Tibial nerve (tissue), 4 donors: ENCODE measurements at regions not wholly inside any gene's neighbourhood (a gene's known extent, or its start where the extent isn't known, plus 50 kb on each side); places are given as distances from the start of the nearest gene placed in this dataset.
"Not testable (repeated sequence)": the region's sequence is repeated elsewhere in the genome, so short reads cannot be mapped to it uniquely, and the experiment has no call there.

Experiments
- DNase-seq, 2 donors: peaks; one replicate each; pipeline ENCODE4 v3.0.0-alpha.2; 2019; ENCODE audit warnings: low spot score in 2 of 2
- H3K27ac ChIP-seq, 4 donors: fragments of 200-600 bp; sonication (generic) in 3 of 4; one replicate each; pipeline ENCODE4 v1.5.1; 2017 to 2019; ENCODE audit warnings: mild to moderate bottlenecking in 1 of 4
- H3K27me3 ChIP-seq, 2 donors: fragments of 200-600 bp; sonication (generic) in 1 of 2; one replicate each; pipeline versions ENCODE4 v1.5.1 to v1.6.0; 2017 to 2019
- H3K36me3 ChIP-seq, 3 donors: fragments of 200-600 bp; sonication (generic); one replicate each; pipeline ENCODE4 v1.5.1; 2018 to 2019
- H3K4me1 ChIP-seq, 4 donors: fragments of 200-600 bp; sonication (generic) in 3 of 4; one replicate each; pipeline ENCODE4 v1.5.1; 2017 to 2019
- H3K4me3 ChIP-seq, 4 donors: fragments of 200-600 bp; sonication (generic) in 3 of 4; one replicate each; pipeline ENCODE4 v1.5.1; 2017 to 2019; ENCODE audit warnings: mild to moderate bottlenecking in 1 of 4, moderate library complexity in 1 of 4
- H3K9me3 ChIP-seq, 4 donors: fragments of 200-600 bp; sonication (generic) in 3 of 4; one replicate each; pipeline ENCODE4 v1.5.1; 2017 to 2019
- CTCF ChIP-seq, 5 experiments: fragments of 200-600 bp in 3 of 5; fragments of 450-650 bp in 2 of 5; sonication (generic) in 3 of 5; IDR thresholded peaks; one replicate each; pipeline ENCODE4 v1.5.1; 2016 to 2019; ENCODE audit warnings: antibody characterized with exemption in 5 of 5, mild to moderate bottlenecking in 3 of 5, moderate library complexity in 2 of 5
- EP300 ChIP-seq, 2 donors: sonication (generic); formaldehyde crosslinking; IDR thresholded peaks; one replicate each; pipeline ENCODE4 v1.6.1; 2017; ENCODE audit warnings: antibody characterized with exemption in 2 of 2, mild to moderate bottlenecking in 1 of 2
- POLR2A ChIP-seq, 2 donors: fragments of 450-650 bp; IDR thresholded peaks; one replicate each; pipeline ENCODE4 v1.6.1; 2017; ENCODE audit warnings: antibody characterized with exemption in 2 of 2, mild to moderate bottlenecking in 2 of 2, moderate library complexity in 2 of 2
- WGBS, 2 donors: methylation state at CpG; one replicate each; pipeline ENCODE4 v1.1.5; 2018; 5-methylcytosine and 5-hydroxymethylcytosine counted together

DNA sequence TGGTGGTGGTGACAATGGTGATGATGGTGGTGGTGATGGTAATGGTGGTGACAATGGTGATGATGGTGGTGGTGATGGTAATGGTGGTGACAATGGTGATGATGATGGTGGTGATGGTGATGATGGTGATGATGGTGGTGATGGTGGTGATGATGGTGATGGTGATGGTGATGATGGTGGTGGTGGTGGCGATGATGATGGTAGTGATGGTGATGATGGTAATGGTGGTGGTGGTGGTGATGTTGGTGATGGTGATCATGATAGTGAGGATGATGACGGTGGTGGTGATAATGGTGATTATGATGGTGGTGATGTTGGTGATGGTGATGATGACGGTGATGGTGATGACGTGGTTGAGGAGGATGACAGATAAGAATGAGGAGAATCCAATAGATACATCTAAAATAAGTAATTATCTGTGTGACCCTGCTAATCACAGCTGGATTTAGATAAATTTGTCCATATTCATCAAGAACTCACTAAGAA is 170.7 kb upstream of the SFSWAP start:
- Histone ChIP-seq H3K4me3 (no peak overlapping the region), H3K4me1 (peaks cover 0 to 3% (median 0%) of the 10 kb centered on the region in 4 donors), H3K9me3 (peaks cover 0 to 5% (median 0%) of the 10 kb centered on the region in 4 donors), H3K27ac (no peak overlapping the region), H3K36me3 (no peaks in the 10 kb centered on the region), H3K27me3 (no peaks in the 10 kb centered on the region)
- no peak for TF ChIP-seq POLR2A (IDR thresholded peaks at IDR 0.05)
- no peak for TF ChIP-seq CTCF (IDR thresholded peaks at IDR 0.05)
- TF ChIP-seq EP300 (IDR thresholded peaks at IDR 0.05) = no peak
- no peak for DNase-seq
- WGBS, 2 donors = 95 to 97% methylated on average over 4 of the region's 4 CpGs

- H3K36me3 ChIP-seq, H3K4me1 ChIP-seq, H3K27ac ChIP-seq, H3K4me3 ChIP-seq, H3K27me3 ChIP-seq, H3K9me3 ChIP-seq, DNase-seq: not testable (repeated sequence)
- WGBS, 2 donors = 85 to 95% methylated on average over 1 of the region's 1 CpG
Observed at GRCh38 chr12:131541512-131541911, 169.4 kb upstream of the SFSWAP start.

DNA sequence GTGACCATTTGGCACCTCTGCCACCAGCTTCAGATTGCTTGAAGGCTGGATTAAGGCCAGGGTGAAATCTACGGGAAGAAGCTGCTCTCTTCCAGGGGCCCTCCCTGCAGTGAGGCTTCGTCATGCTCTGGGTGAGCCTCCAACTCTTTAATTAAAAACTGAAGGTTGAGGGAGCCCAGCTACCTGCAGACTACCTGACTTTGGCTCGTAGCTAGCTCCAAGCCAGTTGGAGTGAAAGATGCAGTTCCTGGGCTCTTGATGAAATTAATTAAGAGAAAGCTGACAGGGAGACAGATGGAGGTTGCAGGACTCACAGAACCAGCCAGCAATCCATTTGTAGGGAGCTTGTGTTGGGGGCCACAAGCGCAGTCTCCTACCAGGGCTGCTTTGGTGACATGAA is 168.5 kb upstream of the SFSWAP start:
- peaks cover 0 to 6% (median 0%) of the 10 kb centered on the region in 4 donors for H3K9me3 ChIP-seq
- H3K27ac ChIP-seq = no peak overlapping the region
- H3K4me1 ChIP-seq = no peaks in the 10 kb centered on the region
- H3K27me3 ChIP-seq = no peaks in the 10 kb centered on the region
- TF ChIP-seq POLR2A (IDR thresholded peaks at IDR 0.05) (no peak), EP300 (IDR thresholded peaks at IDR 0.05) (no peak), CTCF (IDR thresholded peaks at IDR 0.05) (no peak)
- no peak for DNase-seq
- H3K4me3 ChIP-seq = no peak overlapping the region
- no peaks in the 10 kb centered on the region for H3K36me3 ChIP-seq
- WGBS, 2 donors = 74 to 95% methylated on average over 2 to 4 of the region's 4 CpGs

DNA sequence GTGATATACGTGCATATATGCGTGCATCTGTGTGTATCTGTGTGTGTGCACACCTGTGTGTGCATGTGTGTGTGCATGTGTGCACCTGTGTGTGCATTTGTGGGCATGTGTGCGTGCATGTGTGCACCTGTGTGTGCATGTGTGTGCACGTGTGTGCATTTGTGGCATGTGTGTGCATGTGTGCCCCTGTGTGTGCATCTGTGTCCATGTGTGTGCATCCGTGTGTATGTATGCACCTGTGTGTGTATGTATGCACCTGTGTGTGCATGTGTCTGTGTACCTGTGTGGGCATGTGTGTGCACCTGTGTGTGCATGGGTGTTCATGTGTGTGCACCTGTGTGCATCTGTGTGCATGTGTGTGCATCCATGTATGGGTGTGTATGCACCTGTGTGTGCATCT is 167.8 kb upstream of the SFSWAP start:
- H3K36me3 ChIP-seq = no peaks in the 10 kb centered on the region
- H3K27ac ChIP-seq = no peak overlapping the region
- H3K4me3 ChIP-seq = no peak overlapping the region
- peaks cover 0 to 6% (median 0%) of the 10 kb centered on the region in 4 donors for H3K9me3 ChIP-seq
- no peaks in the 10 kb centered on the region for H3K4me1 ChIP-seq
- WGBS, 2 donors = 91% methylated on average over 5 of the region's 5 CpGs
- DNase-seq = no peak
- no peak for TF ChIP-seq POLR2A (IDR thresholded peaks at IDR 0.05)
- TF ChIP-seq EP300 (IDR thresholded peaks at IDR 0.05) = no peak
- no peak for TF ChIP-seq CTCF (IDR thresholded peaks at IDR 0.05)
- H3K27me3 ChIP-seq = no peaks in the 10 kb centered on the region

- Histone ChIP-seq H3K9me3 (peaks cover 0 to 6% (median 0%) of the 10 kb centered on the region in 4 donors), H3K4me3 (no peak overlapping the region), H3K36me3 (no peaks in the 10 kb centered on the region), H3K27me3 (no peaks in the 10 kb centered on the region), H3K27ac (no peak overlapping the region), H3K4me1 (no peaks in the 10 kb centered on the region)
- 20% methylated on average over 5 to 6 of the region's 6 CpGs for WGBS, 2 donors
- no peak for DNase-seq
- TF ChIP-seq POLR2A (IDR thresholded peaks at IDR 0.05) (no peak), EP300 (IDR thresholded peaks at IDR 0.05) (no peak), CTCF (IDR thresholded peaks at IDR 0.05) (no peak)
Observed at GRCh38 chr12:131547555-131547954, 163.3 kb upstream of the SFSWAP start.

- DNase-seq = no peak
- no peak overlapping the region for H3K4me3 ChIP-seq
- no peaks in the 10 kb centered on the region for H3K36me3 ChIP-seq
- no peak overlapping the region for H3K27ac ChIP-seq
- peaks cover 0 to 1% (median 0%) of the 10 kb centered on the region in 4 donors for H3K9me3 ChIP-seq
- TF ChIP-seq CTCF (IDR thresholded peaks at IDR 0.05) (no peak), POLR2A (IDR thresholded peaks at IDR 0.05) (no peak), EP300 (IDR thresholded peaks at IDR 0.05) (no peak)
- H3K27me3 ChIP-seq = no peaks in the 10 kb centered on the region
- WGBS, 2 donors = 81 to 83% methylated on average over 5 of the region's 5 CpGs
- H3K4me1 ChIP-seq = no peaks in the 10 kb centered on the region
Observed at GRCh38 chr12:131550121-131550520, 160.8 kb upstream of the SFSWAP start.
